GM23338 (cell line): ENCODE measurements at regions not wholly inside any gene's neighbourhood (a gene's known extent, or its start where the extent isn't known, plus 50 kb on each side); places are given as distances from the start of the nearest gene placed in this dataset.

Experiments
- ATAC-seq: fragments of 200-7000 bp; cut with Tn5 transposase; 3 replicates; pipeline ENCODE4 v1.9.1; 2020
- DNase-seq: peaks from one replicate; pipeline ENCODE4 v3.0.0-alpha.2; 2015; ENCODE audit warnings: low spot score
- H2AFZ ChIP-seq: fragments of 200-600 bp; sonication (generic); 2 replicates; pipeline ENCODE4 v1.8.0; 2016; ENCODE audit warnings: antibody characterized with exemption, mild to moderate bottlenecking, moderate library complexity
- H3F3A ChIP-seq: fragments of 200-600 bp; sonication (generic); replicated peaks from 2 replicates; pipeline ENCODE4 v1.8.0; 2017; ENCODE audit warnings: antibody characterized with exemption, mixed run types, low read depth
- H3K27ac ChIP-seq: fragments of 200-600 bp; sonication (generic); 2 replicates; pipeline ENCODE4 v1.6.1; 2016; ENCODE audit warnings: low read depth
- H3K27me3 ChIP-seq: fragments of 200-600 bp; sonication (generic); 2 replicates; pipeline ENCODE4 v1.8.0; 2016; ENCODE audit warnings: mild to moderate bottlenecking, mixed run types, moderate library complexity; ENCODE audit not compliant: insufficient read depth
- H3K36me3 ChIP-seq: fragments of 200-600 bp; sonication (generic); 2 replicates; pipeline ENCODE4 v1.8.0; 2016; ENCODE audit warnings: mild to moderate bottlenecking; ENCODE audit not compliant: insufficient read depth
- H3K4me1 ChIP-seq: fragments of 200-600 bp; sonication (generic); 2 replicates; pipeline ENCODE4 v1.8.0; 2016; ENCODE audit warnings: mild to moderate bottlenecking, moderate library complexity; ENCODE audit not compliant: insufficient read depth
- H3K4me2 ChIP-seq: fragments of 200-600 bp; sonication (generic); 2 replicates; pipeline ENCODE4 v1.7.1; 2017; ENCODE audit warnings: mixed run types
- H3K4me3 ChIP-seq: fragments of 200-600 bp; sonication (generic); 2 replicates; pipeline ENCODE4 v1.6.1; 2016; ENCODE audit warnings: mixed run types
- H3K79me2 ChIP-seq: fragments of 200-600 bp; sonication (generic); replicated peaks from 2 replicates; pipeline ENCODE4 v1.8.0; 2017; ENCODE audit warnings: mild to moderate bottlenecking; ENCODE audit not compliant: insufficient read depth
- H3K9me2 ChIP-seq: fragments of 200-600 bp; sonication (generic); 2 replicates; pipeline ENCODE4 v1.8.0; 2017; ENCODE audit not compliant: insufficient read depth
- H4K20me1 ChIP-seq: fragments of 200-600 bp; sonication (generic); replicated peaks from 2 replicates; pipeline ENCODE4 v1.8.0; 2017; ENCODE audit warnings: mild to moderate bottlenecking; ENCODE audit not compliant: insufficient read depth
- H3K27ac Mint-ChIP-seq: 2 replicates; pipeline ENCODE4 v1.8.0; 2020; ENCODE audit warnings: inconsistent platforms, mild to moderate bottlenecking, moderate library complexity, mixed read lengths
- H3K27me3 Mint-ChIP-seq: 3 replicates; pipeline ENCODE4 v1.8.0; 2022; ENCODE audit warnings: low read depth, mild to moderate bottlenecking, moderate library complexity, mixed read lengths, inconsistent platforms; ENCODE audit not compliant: insufficient read depth, poor library complexity
- H3K36me3 Mint-ChIP-seq: 3 replicates; pipeline ENCODE4 v1.8.0; 2021; ENCODE audit warnings: low read depth, mild to moderate bottlenecking, inconsistent platforms, moderate library complexity, mixed read lengths
- H3K4me1 Mint-ChIP-seq: 3 replicates; pipeline ENCODE4 v1.8.0; 2020; ENCODE audit warnings: mild to moderate bottlenecking, inconsistent platforms, mixed read lengths
- H3K4me3 Mint-ChIP-seq: 3 replicates; pipeline ENCODE4 v1.8.0; 2021; ENCODE audit warnings: moderate library complexity, mild to moderate bottlenecking, inconsistent platforms, mixed read lengths
- H3K9me3 Mint-ChIP-seq: 3 replicates; pipeline ENCODE4 v1.8.0; 2020; ENCODE audit warnings: moderate library complexity, mild to moderate bottlenecking, inconsistent platforms, mixed read lengths
- CREB1 ChIP-seq: fragments of 250-450 bp; sonication (Bioruptor Pico); IDR thresholded peaks from 2 replicates; pipeline ENCODE4 v1.5.0; 2020; ENCODE audit warnings: low read depth, mild to moderate bottlenecking, moderate library complexity
- CTCF ChIP-seq, 2 experiments: fragments of 200-600 bp in 1 of 2; sonication (generic) in 1 of 2; conservative IDR thresholded peaks; 2 replicates each; pipeline versions ENCODE4 v1.5.1 to v1.6.1; 2016 to 2017; ENCODE audit warnings: antibody characterized with exemption in 2 of 2, low read depth in 2 of 2, mild to moderate bottlenecking in 2 of 2, moderate library complexity in 1 of 2
- ETS1 ChIP-seq: IDR thresholded peaks from 2 replicates; pipeline ENCODE4 v1.6.1; 2016; ENCODE audit warnings: antibody characterized with exemption
- EZH2 ChIP-seq: fragments of 200-600 bp; sonication (generic); IDR thresholded peaks from one replicate; pipeline ENCODE4 v1.8.0; 2017; ENCODE audit warnings: antibody characterized with exemption, mild to moderate bottlenecking, low read depth; ENCODE audit not compliant: unreplicated experiment
- EZH2phosphoT487 ChIP-seq: fragments of 200-600 bp; sonication (generic); IDR thresholded peaks from one replicate; pipeline ENCODE4 v1.8.1; 2018; ENCODE audit warnings: antibody characterized with exemption; ENCODE audit not compliant: unreplicated experiment
- JUNB ChIP-seq: IDR thresholded peaks from one replicate; pipeline ENCODE4 v1.6.1; 2016; ENCODE audit warnings: antibody characterized with exemption; ENCODE audit not compliant: unreplicated experiment
- NANOG ChIP-seq: IDR thresholded peaks from 2 replicates; pipeline ENCODE4 v1.6.1; 2016; ENCODE audit warnings: antibody characterized with exemption, borderline replicate concordance
- POLR2AphosphoS5 ChIP-seq: IDR thresholded peaks from 2 replicates; pipeline ENCODE4 v1.6.1; 2016; ENCODE audit warnings: antibody characterized with exemption, low read depth
- REST ChIP-seq: IDR thresholded peaks from one replicate; pipeline ENCODE4 v1.6.1; 2018; ENCODE audit warnings: antibody characterized with exemption; ENCODE audit not compliant: unreplicated experiment
- STAT1 ChIP-seq: IDR thresholded peaks from one replicate; pipeline ENCODE4 v1.6.1; 2016; ENCODE audit warnings: antibody characterized with exemption; ENCODE audit not compliant: unreplicated experiment
- ZNF114 ChIP-seq: fragments of 250-450 bp; sonication (Bioruptor Pico); IDR thresholded peaks from 2 replicates; pipeline ENCODE4 v1.5.0; 2020; ENCODE audit warnings: mild to moderate bottlenecking, moderate library complexity
- ZNF331 ChIP-seq: fragments of 250-450 bp; sonication (Bioruptor Pico); IDR thresholded peaks from 2 replicates; pipeline ENCODE4 v1.5.0; 2020; ENCODE audit warnings: low read depth, mild to moderate bottlenecking, moderate library complexity
- ZNF462 ChIP-seq: fragments of 250-450 bp; sonication (Bioruptor Pico); IDR thresholded peaks from 2 replicates; pipeline ENCODE4 v1.5.0; 2020; ENCODE audit warnings: mild to moderate bottlenecking, moderate library complexity

- Histone ChIP-seq H3K36me3 (no peaks in the 10 kb centered on the region), H3K79me2 (no peaks in the 10 kb centered on the region), H3K4me3 (no peak overlapping the region), H3K27me3 (no peaks in the 10 kb centered on the region), H3K4me2 (no peak overlapping the region), H3K4me1 (no peaks in the 10 kb centered on the region), H2AFZ (no peak overlapping the region), H4K20me1 (no peaks in the 10 kb centered on the region), H3K9me2 (no peaks in the 10 kb centered on the region), H3K27ac (no peak overlapping the region), H3F3A (no peaks in the 10 kb centered on the region)
- no peak overlapping the region for H3K27ac Mint-ChIP-seq
- peaks cover 5% of the 10 kb centered on the region; the same call in 2 of the 3 replicates for H3K4me1 Mint-ChIP-seq
- H3K36me3 Mint-ChIP-seq = peaks cover 19% of the 10 kb centered on the region; the same call in 2 of the 3 replicates
- no peak overlapping the region for H3K4me3 Mint-ChIP-seq
- TF ChIP-seq STAT1 (no peak), JUNB (no peak), CTCF (conservative IDR thresholded peaks at IDR 0.05; ENCODE audit: low read depth in 2 of 2) (no peak), ZNF114 (CRISPR knock-in tag) (no peak), ZNF462 (CRISPR knock-in tag) (no peak), CREB1 (CRISPR knock-in tag) (no peak), NANOG (no peak), ETS1 (no peak), POLR2AphosphoS5 (no peak), ZNF331 (CRISPR knock-in tag) (no peak), EZH2phosphoT487 (no peak), REST (no peak), EZH2 (no peak)
- no peaks in the 10 kb centered on the region for H3K27me3 Mint-ChIP-seq
- ATAC-seq (no peak), DNase-seq (no peak)
- H3K9me3 Mint-ChIP-seq = peaks cover 6% of the 10 kb centered on the region; the same call in 2 of the 3 replicates
Observed at GRCh38 chr6:49300443-49300842, 162.6 kb downstream of the MMUT start.
